Hematopoietic multipotent progenitor cell treated with erythropoietin and hydrocortisone succinate and interleukin-3 and kit ligand, for 4 days (in vitro differentiated cells): ENCODE measurements at regions not wholly inside any gene's neighbourhood (a gene's known extent, or its start where the extent isn't known, plus 50 kb on each side); places are given as distances from the start of the nearest gene placed in this dataset.

Experiments
- DNase-seq: peaks from one replicate; pipeline ENCODE4 v3.0.0-alpha.2; 2015

- DNase-seq, result no peak
Observed at GRCh38 chr4:174586651-174587050, 64.4 kb upstream of the HPGD start.

DNA sequence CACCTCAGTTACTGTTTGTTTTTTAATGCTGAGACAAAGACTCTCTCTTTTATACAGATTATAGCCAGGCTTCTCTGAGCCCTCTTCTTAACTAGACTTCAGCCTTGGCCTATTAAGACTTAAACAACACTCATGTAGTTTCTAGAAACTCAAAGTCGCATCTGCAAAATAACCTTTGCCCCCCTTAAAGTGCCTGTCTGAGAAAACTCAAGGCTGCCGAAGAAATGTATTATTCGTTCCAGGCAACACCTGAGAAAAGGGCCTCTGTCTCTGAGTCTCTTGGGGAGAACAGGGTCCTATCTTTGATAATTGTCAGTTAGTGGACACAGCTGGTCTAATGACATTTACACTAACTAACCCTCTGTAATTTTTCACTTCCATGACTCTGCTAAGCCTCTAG is 60.8 kb upstream of the HPGD start:
- no peak for DNase-seq

GRCh38 chr4:174582463-174582862 is 60.2 kb upstream of the HPGD start:
- DNase-seq, result peak; percentile 29

GRCh38 chr4:174581901-174582300 is 59.6 kb upstream of the HPGD start:
- DNase-seq, result no peak

GRCh38 chr4:174580597-174580996 is 58.3 kb upstream of the HPGD start:
- DNase-seq, result peak; percentile 52

DNA sequence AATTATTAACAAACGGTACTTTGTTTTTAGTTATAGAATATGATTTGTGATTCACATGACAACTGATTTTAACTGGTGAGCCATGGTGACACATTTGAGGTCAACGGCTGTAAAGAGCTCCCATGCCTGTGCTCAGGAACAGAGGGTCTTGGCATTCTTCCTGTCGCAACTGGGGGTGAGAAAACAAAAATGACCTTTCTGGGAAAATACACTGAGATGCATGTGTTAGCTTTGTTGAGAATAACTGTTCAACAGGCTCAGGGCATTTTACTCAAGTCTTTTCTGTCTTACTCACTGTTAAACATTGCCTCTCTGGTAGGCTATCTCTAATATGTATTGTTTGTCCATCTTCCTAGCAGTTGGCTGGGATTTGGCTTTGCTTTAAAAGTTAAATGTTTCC is 57.1 kb upstream of the HPGD start:
- no peak for DNase-seq

DNA sequence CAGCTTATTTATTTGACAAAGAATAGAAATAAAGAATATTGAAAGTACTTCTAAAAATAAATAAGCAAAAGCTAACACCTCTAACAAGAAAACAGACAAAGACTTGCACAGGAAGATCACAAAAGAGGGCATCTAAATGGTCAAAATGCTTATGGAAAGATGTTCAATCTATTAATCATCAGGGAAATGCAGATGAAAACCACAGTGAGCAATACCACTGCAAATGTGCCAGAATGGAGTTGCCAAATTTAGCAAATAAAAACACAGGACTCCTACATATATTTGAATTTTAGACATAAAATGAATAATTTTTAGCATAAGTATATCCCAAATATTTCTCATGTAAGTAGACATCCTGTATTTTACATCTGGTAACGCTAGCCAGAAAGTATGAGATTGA is 56.1 kb upstream of the HPGD start:
- DNase-seq, result no peak

- DNase-seq, result no peak
Observed at GRCh38 chr4:174575436-174575835, 53.1 kb upstream of the HPGD start.
